ENCODE measurements at regions not wholly inside any gene's neighbourhood (a gene's known extent, or its start where the extent isn't known, plus 50 kb on each side); places are given as distances from the start of the nearest gene placed in this dataset.
A peak's percentile ranks its signal among the peaks of the same experiment; 100 is the strongest.

- CTCF ChIA-PET = no interaction called here
- ATAC-seq = peak in 1 of 2 experiments; percentile 39; a peak in 1 of 6 replicates
- Histone ChIP-seq H3K4me1 (no peaks in the 10 kb centered on the region), H3K9me3 (peaks cover 67% of the 10 kb centered on the region), H3K4me2 (no peak overlapping the region), H3K4me3 (no peak overlapping the region), H3K27ac (no peak overlapping the region)
- no peak for TF ChIP-seq JUNB (IDR thresholded peaks at IDR 0.05)
- no peak for TF ChIP-seq RNF2 (IDR thresholded peaks at IDR 0.05; ENCODE audit: borderline replicate concordance, low read depth)
- no peak for TF ChIP-seq MAX (IDR thresholded peaks at IDR 0.05)
- TF ChIP-seq CHD4 (IDR thresholded peaks at IDR 0.05; ENCODE audit: borderline replicate concordance) = no peak
- no peak for TF ChIP-seq GATA3 (IDR thresholded peaks at IDR 0.05; ENCODE audit: borderline replicate concordance)
- no peak for TF ChIP-seq NR3C1 (IDR thresholded peaks at IDR 0.05)
- no peak for TF ChIP-seq CBX2 (IDR thresholded peaks at IDR 0.05; ENCODE audit: borderline replicate concordance, low read depth)
- no peak for TF ChIP-seq NPAS2 (CRISPR knock-in tag; IDR thresholded peaks at IDR 0.05; ENCODE audit: borderline replicate concordance)
- no peak for TF ChIP-seq MAFK (IDR thresholded peaks at IDR 0.05; ENCODE audit: partially characterized antibody)
- TF ChIP-seq, protein P1, sequence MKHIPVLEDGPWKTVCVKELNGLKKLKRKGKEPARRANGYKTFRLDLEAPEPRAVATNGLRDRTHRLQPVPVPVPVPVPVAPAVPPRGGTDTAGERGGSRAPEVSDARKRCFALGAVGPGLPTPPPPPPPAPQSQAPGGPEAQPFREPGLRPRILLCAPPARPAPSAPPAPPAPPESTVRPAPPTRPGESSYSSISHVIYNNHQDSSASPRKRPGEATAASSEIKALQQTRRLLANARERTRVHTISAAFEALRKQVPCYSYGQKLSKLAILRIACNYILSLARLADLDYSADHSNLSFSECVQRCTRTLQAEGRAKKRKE (CRISPR knock-in tag; IDR thresholded peaks at IDR 0.05; ENCODE audit: low read depth) = no peak
- TF ChIP-seq REST (IDR thresholded peaks at IDR 0.05) = no peak
- TF ChIP-seq E2F6 (IDR thresholded peaks at IDR 0.05; ENCODE audit: borderline replicate concordance, low read depth) = no peak
- TF ChIP-seq EHMT2 (IDR thresholded peaks at IDR 0.05; ENCODE audit: low read depth) = no peak
- TF ChIP-seq TFCP2L1 (CRISPR knock-in tag; IDR thresholded peaks at IDR 0.05) = no peak
- WGBS (ENCODE audit: missing lambda C conversion rate) = 29% methylated on average over 14 of the region's 14 CpGs
- FAIRE-seq = no peak
- no peak for DNase-seq (ENCODE audit: low read depth in 1 of 2, low spot score in 1 of 2)
- POLR2A ChIA-PET = no interaction called here
These were observed 269.0 kb downstream of the GOLGA6L6 start for GRCh38 chr15:20272422-20273184.

GRCh38 chr15:20271647-20272046 lies 270.0 kb downstream of the GOLGA6L6 start:
- POLR2A ChIA-PET = no interaction called here
- H3K27ac ChIP-seq = no peak overlapping the region
- WGBS (ENCODE audit: missing lambda C conversion rate) = 7% methylated on average over 5 of the region's 5 CpGs
- H3K9me3 ChIP-seq = peaks cover 63% of the 10 kb centered on the region
- H3K4me2 ChIP-seq = no peak overlapping the region
- CTCF ChIA-PET = no interaction called here
- no peak for FAIRE-seq
- H3K4me3 ChIP-seq = no peak overlapping the region
- DNase-seq (ENCODE audit: low read depth in 1 of 2, low spot score in 1 of 2) = no peak
- no peaks in the 10 kb centered on the region for H3K4me1 ChIP-seq
- ATAC-seq = no peak
- TF ChIP-seq, protein P2, sequence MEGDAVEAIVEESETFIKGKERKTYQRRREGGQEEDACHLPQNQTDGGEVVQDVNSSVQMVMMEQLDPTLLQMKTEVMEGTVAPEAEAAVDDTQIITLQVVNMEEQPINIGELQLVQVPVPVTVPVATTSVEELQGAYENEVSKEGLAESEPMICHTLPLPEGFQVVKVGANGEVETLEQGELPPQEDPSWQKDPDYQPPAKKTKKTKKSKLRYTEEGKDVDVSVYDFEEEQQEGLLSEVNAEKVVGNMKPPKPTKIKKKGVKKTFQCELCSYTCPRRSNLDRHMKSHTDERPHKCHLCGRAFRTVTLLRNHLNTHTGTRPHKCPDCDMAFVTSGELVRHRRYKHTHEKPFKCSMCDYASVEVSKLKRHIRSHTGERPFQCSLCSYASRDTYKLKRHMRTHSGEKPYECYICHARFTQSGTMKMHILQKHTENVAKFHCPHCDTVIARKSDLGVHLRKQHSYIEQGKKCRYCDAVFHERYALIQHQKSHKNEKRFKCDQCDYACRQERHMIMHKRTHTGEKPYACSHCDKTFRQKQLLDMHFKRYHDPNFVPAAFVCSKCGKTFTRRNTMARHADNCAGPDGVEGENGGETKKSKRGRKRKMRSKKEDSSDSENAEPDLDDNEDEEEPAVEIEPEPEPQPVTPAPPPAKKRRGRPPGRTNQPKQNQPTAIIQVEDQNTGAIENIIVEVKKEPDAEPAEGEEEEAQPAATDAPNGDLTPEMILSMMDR (IDR thresholded peaks at IDR 0.05) = no peak
- TF ChIP-seq FOXS1 (CRISPR knock-in tag; IDR thresholded peaks at IDR 0.05) (no peak), PBX3 (IDR thresholded peaks at IDR 0.05) (no peak), RARB (CRISPR knock-in tag; IDR thresholded peaks at IDR 0.05) (no peak), ZC3H11A (IDR thresholded peaks at IDR 0.05) (no peak), ESRRA (IDR thresholded peaks at IDR 0.05; ENCODE audit: borderline replicate concordance, low read length) (no peak), TP53 (CRISPR knock-in tag; IDR thresholded peaks at IDR 0.05) (no peak), RAD21 (conservative IDR thresholded peaks at IDR 0.05 in 1 of 2, IDR thresholded peaks at IDR 0.05 in 1 of 2) (no peak), EHF (CRISPR knock-in tag; IDR thresholded peaks at IDR 0.05) (no peak), KDM5A (IDR thresholded peaks at IDR 0.05) (no peak), SREBF2 (IDR thresholded peaks at IDR 0.05) (no peak), TFCP2L1 (CRISPR knock-in tag; IDR thresholded peaks at IDR 0.05) (no peak)
- TF ChIP-seq, protein P3, sequence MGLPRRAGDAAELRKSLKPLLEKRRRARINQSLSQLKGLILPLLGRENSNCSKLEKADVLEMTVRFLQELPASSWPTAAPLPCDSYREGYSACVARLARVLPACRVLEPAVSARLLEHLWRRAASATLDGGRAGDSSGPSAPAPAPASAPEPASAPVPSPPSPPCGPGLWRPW (IDR thresholded peaks at IDR 0.05) = no peak
- TF ChIP-seq, protein P4, sequence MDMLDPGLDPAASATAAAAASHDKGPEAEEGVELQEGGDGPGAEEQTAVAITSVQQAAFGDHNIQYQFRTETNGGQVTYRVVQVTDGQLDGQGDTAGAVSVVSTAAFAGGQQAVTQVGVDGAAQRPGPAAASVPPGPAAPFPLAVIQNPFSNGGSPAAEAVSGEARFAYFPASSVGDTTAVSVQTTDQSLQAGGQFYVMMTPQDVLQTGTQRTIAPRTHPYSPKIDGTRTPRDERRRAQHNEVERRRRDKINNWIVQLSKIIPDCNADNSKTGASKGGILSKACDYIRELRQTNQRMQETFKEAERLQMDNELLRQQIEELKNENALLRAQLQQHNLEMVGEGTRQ (IDR thresholded peaks at IDR 0.05) = no peak
- TF ChIP-seq, protein P1 (CRISPR knock-in tag; IDR thresholded peaks at IDR 0.05; ENCODE audit: low read depth) = no peak

Data from A549 (cell line).